ENCODE measurements at regions not wholly inside any gene's neighbourhood (a gene's known extent, or its start where the extent isn't known, plus 50 kb on each side); places are given as distances from the start of the nearest gene placed in this dataset.

GRCh38 chr10:79883986-79884385 is 57.4 kb downstream of the NUTM2E start:
- peak; percentile 21 for DNase-seq (ENCODE audit: low spot score)

GRCh38 chr10:79886345-79886744 is 59.8 kb downstream of the NUTM2E start:
- DNase-seq (ENCODE audit: low spot score): no peak
